ENCODE measurements at regions not wholly inside any gene's neighbourhood (a gene's known extent, or its start where the extent isn't known, plus 50 kb on each side); places are given as distances from the start of the nearest gene placed in this dataset.
"Not testable (repeated sequence)": the region's sequence is repeated elsewhere in the genome, so short reads cannot be mapped to it uniquely, and the experiment has no call there.

- Mint-ChIP-seq H3K9me3 (peaks cover 0 to 1% (median 0%) of the 10 kb centered on the region in 11 donors), H3K4me3 (no peak overlapping the region), H3K4me1 (no peaks in the 10 kb centered on the region), H3K36me3 (no peaks in the 10 kb centered on the region), H3K27me3 (peaks cover 0 to 16% (median 6%) of the 10 kb centered on the region in 5 donors), H3K27ac (no peak overlapping the region)
- ChIA-PET POLR2A (no interaction called here), CTCF (no interaction called here)
- intact Hi-C loops (cut with micrococcal nuclease) = no loop called here
- H3K4me1 ChIP-seq (ENCODE audit: control insufficient read depth in 2 of 2, insufficient read depth in 2 of 2, low read length in 2 of 2) = no peaks in the 10 kb centered on the region
- H3K36me3 ChIP-seq (ENCODE audit: control insufficient read depth in 2 of 3, insufficient read depth in 3 of 3, low read length in 3 of 3) = no peaks in the 10 kb centered on the region
- H3K27me3 ChIP-seq (ENCODE audit: control insufficient read depth in 2 of 2, insufficient read depth in 2 of 2, low read length in 2 of 2) = no peaks in the 10 kb centered on the region
- no peak overlapping the region for H3K4me3 ChIP-seq (ENCODE audit: low read length)
- no peak overlapping the region for H3K27ac ChIP-seq (ENCODE audit: low read depth, low read length)
- DNase-seq (no peak), ATAC-seq (no peak)
- H3K9me3 ChIP-seq (ENCODE audit: control insufficient read depth in 2 of 3, low read length in 3 of 3) = no peaks in the 10 kb centered on the region
Measured at GRCh38 chr5:135737701-135738563, 96.5 kb upstream of the SLC25A48 start.

GRCh38 chr5:135736952-135737351 is 97.5 kb upstream of the SLC25A48 start:
- H3K27ac ChIP-seq (ENCODE audit: low read depth, low read length); H3K9me3 ChIP-seq (ENCODE audit: control insufficient read depth in 2 of 3, low read length in 3 of 3); H3K27ac Mint-ChIP-seq; H3K4me3 Mint-ChIP-seq; H3K4me3 ChIP-seq (ENCODE audit: low read length); H3K27me3 ChIP-seq (ENCODE audit: control insufficient read depth in 2 of 2, insufficient read depth in 2 of 2, low read length in 2 of 2); H3K4me1 ChIP-seq (ENCODE audit: control insufficient read depth in 2 of 2, insufficient read depth in 2 of 2, low read length in 2 of 2); H3K36me3 Mint-ChIP-seq; POLR2A ChIA-PET; ATAC-seq; H3K4me1 Mint-ChIP-seq; H3K36me3 ChIP-seq (ENCODE audit: control insufficient read depth in 2 of 3, insufficient read depth in 3 of 3, low read length in 3 of 3); DNase-seq; H3K9me3 Mint-ChIP-seq; intact Hi-C loops (cut with micrococcal nuclease); CTCF ChIA-PET: not testable (repeated sequence)
- peaks cover 0 to 16% (median 6%) of the 10 kb centered on the region in 5 donors for H3K27me3 Mint-ChIP-seq

GRCh38 chr5:135735831-135736230 is 98.6 kb upstream of the SLC25A48 start:
- Mint-ChIP-seq H3K9me3 (peaks cover 0 to 1% (median 0%) of the 10 kb centered on the region in 11 donors), H3K27me3 (peaks cover 0 to 16% (median 6%) of the 10 kb centered on the region in 5 donors), H3K27ac (no peak overlapping the region), H3K36me3 (no peaks in the 10 kb centered on the region), H3K4me1 (no peaks in the 10 kb centered on the region), H3K4me3 (no peak overlapping the region)
- Histone ChIP-seq H3K27me3 (ENCODE audit: control insufficient read depth in 2 of 2, insufficient read depth in 2 of 2, low read length in 2 of 2) (no peaks in the 10 kb centered on the region), H3K4me3 (ENCODE audit: low read length) (no peak overlapping the region), H3K27ac (ENCODE audit: low read depth, low read length) (no peak overlapping the region), H3K4me1 (ENCODE audit: control insufficient read depth in 2 of 2, insufficient read depth in 2 of 2, low read length in 2 of 2) (no peaks in the 10 kb centered on the region), H3K9me3 (ENCODE audit: control insufficient read depth in 2 of 3, low read length in 3 of 3) (no peaks in the 10 kb centered on the region), H3K36me3 (ENCODE audit: control insufficient read depth in 2 of 3, insufficient read depth in 3 of 3, low read length in 3 of 3) (no peaks in the 10 kb centered on the region)
- ChIA-PET CTCF (interaction anchor here (0.7 kb wide), 1 partner anchor 33 kb away, joined by 3 read pairs; no protein-coding TSS in a partner anchor), POLR2A (no interaction called here)
- DNase-seq (no peak), ATAC-seq (no peak)
- intact Hi-C loops (cut with micrococcal nuclease) = no loop called here

GRCh38 chr5:135734956-135735355 is 99.5 kb upstream of the SLC25A48 start:
- H3K36me3 ChIP-seq (ENCODE audit: control insufficient read depth in 2 of 3, insufficient read depth in 3 of 3, low read length in 3 of 3); H3K27ac Mint-ChIP-seq; H3K4me1 ChIP-seq (ENCODE audit: control insufficient read depth in 2 of 2, insufficient read depth in 2 of 2, low read length in 2 of 2); H3K4me1 Mint-ChIP-seq; H3K4me3 ChIP-seq (ENCODE audit: low read length); H3K27me3 ChIP-seq (ENCODE audit: control insufficient read depth in 2 of 2, insufficient read depth in 2 of 2, low read length in 2 of 2); ATAC-seq; H3K4me3 Mint-ChIP-seq; POLR2A ChIA-PET; H3K9me3 Mint-ChIP-seq; intact Hi-C loops (cut with micrococcal nuclease); H3K9me3 ChIP-seq (ENCODE audit: control insufficient read depth in 2 of 3, low read length in 3 of 3); H3K27ac ChIP-seq (ENCODE audit: low read depth, low read length); DNase-seq; H3K36me3 Mint-ChIP-seq: not testable (repeated sequence)
- peaks cover 0 to 16% (median 6%) of the 10 kb centered on the region in 5 donors for H3K27me3 Mint-ChIP-seq
- CTCF ChIA-PET = interaction anchor here (0.7 kb wide), 1 partner anchor 33 kb away, joined by 3 read pairs; no protein-coding TSS in a partner anchor

GRCh38 chr5:135731034-135731433 is 103.4 kb upstream of the SLC25A48 start:
- H3K9me3 ChIP-seq (ENCODE audit: control insufficient read depth in 2 of 3, low read length in 3 of 3); H3K27ac ChIP-seq (ENCODE audit: low read depth, low read length); H3K4me1 Mint-ChIP-seq; H3K27me3 ChIP-seq (ENCODE audit: control insufficient read depth in 2 of 2, insufficient read depth in 2 of 2, low read length in 2 of 2); CTCF ChIA-PET; H3K36me3 Mint-ChIP-seq; ATAC-seq; DNase-seq; H3K4me3 ChIP-seq (ENCODE audit: low read length); H3K27me3 Mint-ChIP-seq; H3K4me3 Mint-ChIP-seq; H3K9me3 Mint-ChIP-seq; H3K36me3 ChIP-seq (ENCODE audit: control insufficient read depth in 2 of 3, insufficient read depth in 3 of 3, low read length in 3 of 3); POLR2A ChIA-PET; H3K4me1 ChIP-seq (ENCODE audit: control insufficient read depth in 2 of 2, insufficient read depth in 2 of 2, low read length in 2 of 2); H3K27ac Mint-ChIP-seq; intact Hi-C loops (cut with micrococcal nuclease): not testable (repeated sequence)

GRCh38 chr5:135730161-135730560 is 104.3 kb upstream of the SLC25A48 start:
- H3K36me3 Mint-ChIP-seq; H3K27ac Mint-ChIP-seq; H3K27me3 Mint-ChIP-seq; H3K4me1 ChIP-seq (ENCODE audit: control insufficient read depth in 2 of 2, insufficient read depth in 2 of 2, low read length in 2 of 2); H3K27ac ChIP-seq (ENCODE audit: low read depth, low read length); H3K9me3 ChIP-seq (ENCODE audit: control insufficient read depth in 2 of 3, low read length in 3 of 3); DNase-seq; H3K9me3 Mint-ChIP-seq; H3K36me3 ChIP-seq (ENCODE audit: control insufficient read depth in 2 of 3, insufficient read depth in 3 of 3, low read length in 3 of 3); intact Hi-C loops (cut with micrococcal nuclease); H3K4me3 Mint-ChIP-seq; ATAC-seq; CTCF ChIA-PET; H3K4me1 Mint-ChIP-seq; H3K27me3 ChIP-seq (ENCODE audit: control insufficient read depth in 2 of 2, insufficient read depth in 2 of 2, low read length in 2 of 2); POLR2A ChIA-PET; H3K4me3 ChIP-seq (ENCODE audit: low read length): not testable (repeated sequence)

GRCh38 chr5:135729321-135729786 is 105.1 kb upstream of the SLC25A48 start:
- Histone ChIP-seq H3K27me3 (ENCODE audit: control insufficient read depth in 2 of 2, insufficient read depth in 2 of 2, low read length in 2 of 2) (no peaks in the 10 kb centered on the region), H3K27ac (ENCODE audit: low read depth, low read length) (no peak overlapping the region), H3K36me3 (ENCODE audit: control insufficient read depth in 2 of 3, insufficient read depth in 3 of 3, low read length in 3 of 3) (no peaks in the 10 kb centered on the region), H3K4me1 (ENCODE audit: control insufficient read depth in 2 of 2, insufficient read depth in 2 of 2, low read length in 2 of 2) (no peaks in the 10 kb centered on the region), H3K4me3 (ENCODE audit: low read length) (no peak overlapping the region), H3K9me3 (ENCODE audit: control insufficient read depth in 2 of 3, low read length in 3 of 3) (no peaks in the 10 kb centered on the region)
- no peak overlapping the region for H3K27ac Mint-ChIP-seq
- intact Hi-C loops (cut with micrococcal nuclease) = no loop called here
- ChIA-PET CTCF (no interaction called here), POLR2A (no interaction called here)
- no peaks in the 10 kb centered on the region for H3K4me1 Mint-ChIP-seq
- ATAC-seq = no peak
- no peaks in the 10 kb centered on the region for H3K9me3 Mint-ChIP-seq
- no peaks in the 10 kb centered on the region for H3K36me3 Mint-ChIP-seq
- no peak for DNase-seq
- H3K27me3 Mint-ChIP-seq = peaks cover 0 to 3% (median 0%) of the 10 kb centered on the region in 5 donors
- no peak overlapping the region for H3K4me3 Mint-ChIP-seq

Data from naive thymus-derived CD4-positive, alpha-beta T cell (primary cell).